ENCODE measurements at regions not wholly inside any gene's neighbourhood (a gene's known extent, or its start where the extent isn't known, plus 50 kb on each side); places are given as distances from the start of the nearest gene placed in this dataset.

DNA sequence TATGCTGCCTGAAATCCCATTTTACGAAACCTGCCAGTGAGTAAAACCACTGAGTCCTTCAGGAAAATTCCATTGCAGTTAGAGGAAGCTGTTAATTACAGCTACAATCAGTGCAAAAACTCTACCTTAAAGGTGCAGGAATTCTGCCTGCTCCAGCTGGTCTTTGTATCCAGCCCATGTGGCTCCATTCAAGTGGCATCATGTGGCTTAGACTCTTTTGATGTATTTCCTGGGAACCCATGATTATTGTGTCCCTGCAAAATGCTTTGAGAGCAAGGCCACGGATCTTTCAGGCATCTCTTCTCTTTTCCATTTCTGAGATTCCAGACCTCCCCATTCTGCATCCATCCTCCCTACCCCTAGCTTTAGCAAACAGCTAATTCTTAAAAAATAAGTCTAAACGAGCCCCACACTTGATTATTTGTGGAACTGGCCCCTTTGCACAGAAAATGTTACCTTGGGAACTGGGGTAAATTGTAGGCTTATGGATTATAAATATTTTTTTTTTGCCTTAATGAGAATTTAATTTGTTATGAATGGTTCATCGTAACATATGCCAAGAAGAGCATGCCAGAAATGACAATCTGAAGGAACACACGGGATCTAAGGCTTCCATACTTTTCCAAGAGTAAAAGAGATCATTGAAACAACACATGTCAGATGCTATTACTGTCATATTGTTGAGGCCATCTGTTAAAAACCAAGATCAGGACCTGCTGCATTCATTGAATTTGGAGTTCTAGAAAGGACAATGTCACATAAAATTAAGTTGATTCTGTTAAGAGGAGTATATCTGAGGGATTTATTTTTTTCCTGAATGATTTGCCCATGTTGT, 144.6 kb downstream of the TPH2 start:
- BruUV-seq (replicated peaks): no TSS peak
- no peak overlapping the region for H3K4me3 ChIP-seq (ENCODE audit: low read length)
- H2AFZ ChIP-seq (ENCODE audit: low read length): no peak overlapping the region
- no peak overlapping the region for H3K9ac ChIP-seq (ENCODE audit: low read length)
- no peaks in the 10 kb centered on the region for H3F3A ChIP-seq (ENCODE audit: low read length, unreplicated experiment)
- CTCF ChIA-PET: no interaction called here
- H3K79me2 ChIP-seq (ENCODE audit: low read length): no peaks in the 10 kb centered on the region
- no peaks in the 10 kb centered on the region for H3K36me3 ChIP-seq (ENCODE audit: low read depth, low read length)
- H3K4me2 ChIP-seq (ENCODE audit: low read length): no peak overlapping the region
- TF ChIP-seq, protein P1, sequence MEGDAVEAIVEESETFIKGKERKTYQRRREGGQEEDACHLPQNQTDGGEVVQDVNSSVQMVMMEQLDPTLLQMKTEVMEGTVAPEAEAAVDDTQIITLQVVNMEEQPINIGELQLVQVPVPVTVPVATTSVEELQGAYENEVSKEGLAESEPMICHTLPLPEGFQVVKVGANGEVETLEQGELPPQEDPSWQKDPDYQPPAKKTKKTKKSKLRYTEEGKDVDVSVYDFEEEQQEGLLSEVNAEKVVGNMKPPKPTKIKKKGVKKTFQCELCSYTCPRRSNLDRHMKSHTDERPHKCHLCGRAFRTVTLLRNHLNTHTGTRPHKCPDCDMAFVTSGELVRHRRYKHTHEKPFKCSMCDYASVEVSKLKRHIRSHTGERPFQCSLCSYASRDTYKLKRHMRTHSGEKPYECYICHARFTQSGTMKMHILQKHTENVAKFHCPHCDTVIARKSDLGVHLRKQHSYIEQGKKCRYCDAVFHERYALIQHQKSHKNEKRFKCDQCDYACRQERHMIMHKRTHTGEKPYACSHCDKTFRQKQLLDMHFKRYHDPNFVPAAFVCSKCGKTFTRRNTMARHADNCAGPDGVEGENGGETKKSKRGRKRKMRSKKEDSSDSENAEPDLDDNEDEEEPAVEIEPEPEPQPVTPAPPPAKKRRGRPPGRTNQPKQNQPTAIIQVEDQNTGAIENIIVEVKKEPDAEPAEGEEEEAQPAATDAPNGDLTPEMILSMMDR (conservative IDR thresholded peaks at IDR 0.05; ENCODE audit: low read depth, low read length): no peak
- TF ChIP-seq EZH2phosphoT487 (IDR thresholded peaks at IDR 0.05; ENCODE audit: borderline replicate concordance, low read length): no peak
- no peak for TF ChIP-seq EZH2 (IDR thresholded peaks at IDR 0.05; ENCODE audit: low read length, unreplicated experiment)
- no peaks in the 10 kb centered on the region for H3K9me3 ChIP-seq (ENCODE audit: low read length)
- intact Hi-C loops (cut with micrococcal nuclease): no loop called here
- no peak overlapping the region for H3K27ac ChIP-seq (ENCODE audit: low read length)
- DNase-seq (no peak), ATAC-seq (no peak)
- POLR2A ChIA-PET (ENCODE audit: unreplicated experiment): interaction anchor here (0.6 kb wide), 1 partner anchor 382 kb away, joined by 4 read pairs; no protein-coding TSS in a partner anchor
- no peaks in the 10 kb centered on the region for H3K4me1 ChIP-seq (ENCODE audit: insufficient read depth, low read length)
- H3K27me3 ChIP-seq (ENCODE audit: low read length): peaks cover 23% of the 10 kb centered on the region; the same call in 1 of the 2 replicates
- H3K9me2 ChIP-seq (replicated peaks; ENCODE audit: low read length): no peaks in the 10 kb centered on the region
- no peaks in the 10 kb centered on the region for H4K20me1 ChIP-seq (ENCODE audit: low read length)

GRCh38 chr12:72084061-72084460, 145.4 kb downstream of the TPH2 start:
- Histone ChIP-seq H4K20me1 (ENCODE audit: low read length) (no peaks in the 10 kb centered on the region), H3K4me3 (ENCODE audit: low read length) (no peak overlapping the region), H3K9ac (ENCODE audit: low read length) (no peak overlapping the region), H3K4me1 (ENCODE audit: insufficient read depth, low read length) (no peaks in the 10 kb centered on the region), H3K4me2 (ENCODE audit: low read length) (no peak overlapping the region), H3K9me3 (ENCODE audit: low read length) (no peaks in the 10 kb centered on the region), H3K27me3 (ENCODE audit: low read length) (peaks cover 27% of the 10 kb centered on the region; the same call in 1 of the 2 replicates), H3K79me2 (ENCODE audit: low read length) (no peaks in the 10 kb centered on the region), H2AFZ (ENCODE audit: low read length) (no peak overlapping the region), H3K9me2 (replicated peaks; ENCODE audit: low read length) (no peaks in the 10 kb centered on the region), H3K36me3 (ENCODE audit: low read depth, low read length) (no peaks in the 10 kb centered on the region), H3F3A (ENCODE audit: low read length, unreplicated experiment) (no peaks in the 10 kb centered on the region), H3K27ac (ENCODE audit: low read length) (no peak overlapping the region)
- ChIA-PET POLR2A (ENCODE audit: unreplicated experiment) (no interaction called here), CTCF (no interaction called here)
- ATAC-seq (no peak), DNase-seq (no peak)
- BruUV-seq (replicated peaks): no TSS peak
- TF ChIP-seq EZH2phosphoT487 (IDR thresholded peaks at IDR 0.05; ENCODE audit: borderline replicate concordance, low read length) (no peak), EZH2 (IDR thresholded peaks at IDR 0.05; ENCODE audit: low read length, unreplicated experiment) (no peak)
- TF ChIP-seq, protein P1 (conservative IDR thresholded peaks at IDR 0.05; ENCODE audit: low read depth, low read length): no peak
- intact Hi-C loops (cut with micrococcal nuclease): no loop called here

DNA sequence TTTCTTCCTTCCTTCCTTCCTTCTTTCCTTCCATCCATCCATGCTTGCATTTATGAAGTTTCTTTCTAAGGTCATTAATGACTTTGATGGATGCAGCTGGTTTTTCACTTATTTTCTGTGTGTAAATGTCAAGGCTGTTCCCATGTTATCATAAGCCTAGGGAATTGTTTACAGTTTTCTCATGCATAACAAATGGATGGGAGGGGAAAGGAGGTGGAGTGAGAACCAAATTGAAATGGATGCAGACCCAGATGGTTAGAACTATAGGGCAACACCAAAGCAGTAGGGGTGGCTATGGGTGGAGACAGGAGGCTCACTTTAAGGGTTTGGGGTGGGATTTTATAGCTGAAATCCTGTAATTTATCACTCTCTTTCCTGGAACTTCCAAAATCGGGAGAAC, 146.2 kb downstream of the TPH2 start:
- H3F3A ChIP-seq (ENCODE audit: low read length, unreplicated experiment): no peaks in the 10 kb centered on the region
- no peak overlapping the region for H3K9ac ChIP-seq (ENCODE audit: low read length)
- BruUV-seq (replicated peaks): no TSS peak
- H3K27me3 ChIP-seq (ENCODE audit: low read length): peaks cover 27% of the 10 kb centered on the region; the same call in 1 of the 2 replicates
- H4K20me1 ChIP-seq (ENCODE audit: low read length): no peaks in the 10 kb centered on the region
- no peak overlapping the region for H3K4me2 ChIP-seq (ENCODE audit: low read length)
- ChIA-PET CTCF (no interaction called here), POLR2A (ENCODE audit: unreplicated experiment) (no interaction called here)
- ATAC-seq (no peak), DNase-seq (no peak)
- H3K9me3 ChIP-seq (ENCODE audit: low read length): no peaks in the 10 kb centered on the region
- no peak overlapping the region for H3K27ac ChIP-seq (ENCODE audit: low read length)
- H3K36me3 ChIP-seq (ENCODE audit: low read depth, low read length): no peaks in the 10 kb centered on the region
- no peak overlapping the region for H2AFZ ChIP-seq (ENCODE audit: low read length)
- H3K4me3 ChIP-seq (ENCODE audit: low read length): no peak overlapping the region
- no peaks in the 10 kb centered on the region for H3K79me2 ChIP-seq (ENCODE audit: low read length)
- intact Hi-C loops (cut with micrococcal nuclease): no loop called here
- no peak for TF ChIP-seq EZH2 (IDR thresholded peaks at IDR 0.05; ENCODE audit: low read length, unreplicated experiment)
- no peaks in the 10 kb centered on the region for H3K9me2 ChIP-seq (replicated peaks; ENCODE audit: low read length)
- H3K4me1 ChIP-seq (ENCODE audit: insufficient read depth, low read length): no peaks in the 10 kb centered on the region
